ENCODE measurements at regions not wholly inside any gene's neighbourhood (a gene's known extent, or its start where the extent isn't known, plus 50 kb on each side); places are given as distances from the start of the nearest gene placed in this dataset.

- no peak overlapping the region for H3K27ac ChIP-seq (ENCODE audit: low read length in 2 of 2)
- POLR2A ChIA-PET = no interaction called here
Observed at GRCh38 chr14:56423544-56423943, 156.1 kb upstream of the TMEM260 start.

DNA sequence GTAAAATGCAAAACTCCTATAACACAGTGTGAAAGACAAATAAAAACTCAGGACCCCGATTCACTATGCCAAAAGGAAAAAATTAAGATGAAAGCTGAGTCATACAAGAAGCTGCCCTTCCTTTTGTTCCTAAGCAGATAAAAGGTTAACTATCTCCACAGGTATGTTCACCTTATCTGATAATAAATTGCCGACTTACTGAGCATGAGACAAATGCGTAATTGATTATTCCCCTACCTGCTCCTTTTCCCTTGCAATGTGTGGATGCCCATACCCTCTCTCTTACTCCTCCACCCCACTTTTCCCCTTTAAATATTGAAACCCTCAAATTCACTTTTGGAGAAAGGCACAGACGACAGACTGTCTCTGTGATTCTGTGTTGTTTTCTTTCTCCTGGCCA lies 148.6 kb upstream of the TMEM260 start:
- DNase-seq = no peak
- H3K9me3 ChIP-seq (ENCODE audit: control extremely low read depth in 1 of 3, control insufficient read depth in 2 of 3, insufficient read depth in 1 of 3, low read length in 2 of 3) = no peaks in the 10 kb centered on the region
- Mint-ChIP-seq H3K27me3 (peaks cover 4% of the 10 kb centered on the region), H3K4me3 (no peak overlapping the region), H3K27ac (no peak overlapping the region), H3K9me3 (ENCODE audit: insufficient read depth) (no peaks in the 10 kb centered on the region), H3K4me1 (no peaks in the 10 kb centered on the region)
- H4K20me1 ChIP-seq (ENCODE audit: control insufficient read depth, insufficient read depth, low read length, poor library complexity, severe bottlenecking) = no peaks in the 10 kb centered on the region
- CTCF ChIA-PET = interaction anchor here (1.0 to 1.3 kb wide), 2 partner anchors 8 to 984 kb away, joined by 3 read pairs; no protein-coding TSS in a partner anchor
- no peaks in the 10 kb centered on the region for H3K4me1 ChIP-seq (ENCODE audit: control insufficient read depth in 2 of 2, insufficient read depth in 2 of 2, low read length in 2 of 2)
- no peak for ATAC-seq (ENCODE audit: low read depth)
- no peak overlapping the region for H3K9ac ChIP-seq (ENCODE audit: low read length)
- H3K4me2 ChIP-seq (replicated peaks; ENCODE audit: low read depth, low read length, poor library complexity, severe bottlenecking) = no peak overlapping the region
- no peak overlapping the region for H3K4me3 ChIP-seq (ENCODE audit: control extremely low read depth in 1 of 5, extremely low read depth in 1 of 5, insufficient read depth in 1 of 5, low read depth in 2 of 5, low read length in 4 of 5)
- H3K27ac ChIP-seq (ENCODE audit: low read length in 2 of 2) = no peak overlapping the region
- no peaks in the 10 kb centered on the region for H3K27me3 ChIP-seq (replicated peaks in 1 of 4; ENCODE audit: control extremely low read depth in 1 of 4, control insufficient read depth in 3 of 4, insufficient read depth in 4 of 4, low read length in 3 of 4)
- no peaks in the 10 kb centered on the region for H3K79me2 ChIP-seq (ENCODE audit: control insufficient read depth, insufficient read depth, low read length)
- WGBS (ENCODE audit: insufficient coverage) = 93% methylated on average over 3 of the region's 4 CpGs
- TF ChIP-seq CTCF (IDR thresholded peaks at IDR 0.05) = no peak
- no peak for TF ChIP-seq EZH2 (IDR thresholded peaks at IDR 0.05; ENCODE audit: borderline replicate concordance, insufficient read depth, low read depth, low read length, poor library complexity, severe bottlenecking)
- no peak overlapping the region for H2AFZ ChIP-seq (ENCODE audit: insufficient read depth, low read depth, low read length, poor library complexity, severe bottlenecking)
- H3K36me3 ChIP-seq (replicated peaks in 1 of 2; ENCODE audit: control extremely low read depth in 1 of 2, control insufficient read depth in 1 of 2, extremely low read depth in 1 of 2, insufficient read depth in 2 of 2, low read length in 1 of 2) = no peaks in the 10 kb centered on the region
- intact Hi-C loops (cut with micrococcal nuclease) = no loop called here
- POLR2A ChIA-PET = no interaction called here

More at GRCh38 chr14:56423544-56423943, 156.1 kb upstream of the TMEM260 start:
- peaks cover 3% of the 10 kb centered on the region for H3K27me3 Mint-ChIP-seq
- no peak for DNase-seq
- no peaks in the 10 kb centered on the region for H3K36me3 ChIP-seq (replicated peaks in 1 of 2; ENCODE audit: control extremely low read depth in 1 of 2, control insufficient read depth in 1 of 2, extremely low read depth in 1 of 2, insufficient read depth in 2 of 2, low read length in 1 of 2)
- H3K27me3 ChIP-seq (replicated peaks in 1 of 4; ENCODE audit: control extremely low read depth in 1 of 4, control insufficient read depth in 3 of 4, insufficient read depth in 4 of 4, low read length in 3 of 4) = no peaks in the 10 kb centered on the region
- intact Hi-C loops (cut with micrococcal nuclease) = loop anchor here (2.0 kb wide), 2 partner anchors 691 to 715 kb away; no protein-coding TSS in a partner anchor
- H3K79me2 ChIP-seq (ENCODE audit: control insufficient read depth, insufficient read depth, low read length) = no peaks in the 10 kb centered on the region
- H3K4me3 ChIP-seq (ENCODE audit: control extremely low read depth in 1 of 5, extremely low read depth in 1 of 5, insufficient read depth in 1 of 5, low read depth in 2 of 5, low read length in 4 of 5) = no peak overlapping the region
- no peaks in the 10 kb centered on the region for H3K4me1 ChIP-seq (ENCODE audit: control insufficient read depth in 2 of 2, insufficient read depth in 2 of 2, low read length in 2 of 2)
- no peak for ATAC-seq (ENCODE audit: low read depth)
- WGBS (ENCODE audit: insufficient coverage) = 0% methylated on average over 1 of the region's 2 CpGs
- no peaks in the 10 kb centered on the region for H4K20me1 ChIP-seq (ENCODE audit: control insufficient read depth, insufficient read depth, low read length, poor library complexity, severe bottlenecking)
- no peak overlapping the region for H3K9ac ChIP-seq (ENCODE audit: low read length)
- CTCF ChIA-PET = interaction anchor here (1.1 kb wide), 1 partner anchor 692 kb away, joined by 6 read pairs; no protein-coding TSS in a partner anchor
- no peak for TF ChIP-seq EZH2 (IDR thresholded peaks at IDR 0.05; ENCODE audit: borderline replicate concordance, insufficient read depth, low read depth, low read length, poor library complexity, severe bottlenecking)
- TF ChIP-seq CTCF (IDR thresholded peaks at IDR 0.05) = no peak
- H3K9me3 ChIP-seq (ENCODE audit: control extremely low read depth in 1 of 3, control insufficient read depth in 2 of 3, insufficient read depth in 1 of 3, low read length in 2 of 3) = no peaks in the 10 kb centered on the region
- H3K9me3 Mint-ChIP-seq (ENCODE audit: insufficient read depth) = no peaks in the 10 kb centered on the region
- no peak overlapping the region for H3K27ac Mint-ChIP-seq
- H3K4me3 Mint-ChIP-seq = no peak overlapping the region
- H3K4me1 Mint-ChIP-seq = no peaks in the 10 kb centered on the region
- no peak overlapping the region for H2AFZ ChIP-seq (ENCODE audit: insufficient read depth, low read depth, low read length, poor library complexity, severe bottlenecking)
- no peak overlapping the region for H3K4me2 ChIP-seq (replicated peaks; ENCODE audit: low read depth, low read length, poor library complexity, severe bottlenecking)
